ENCODE measurements at regions not wholly inside any gene's neighbourhood (a gene's known extent, or its start where the extent isn't known, plus 50 kb on each side); places are given as distances from the start of the nearest gene placed in this dataset.

- FAIRE-seq (no peak), DNase-seq (ENCODE audit: insufficient read length, low spot score) (no peak)
- TF ChIP-seq TAF1 (IDR thresholded peaks at IDR 0.05; ENCODE audit: low read depth, low read length), result no peak
- no peak for TF ChIP-seq SPI1 (IDR thresholded peaks at IDR 0.05; ENCODE audit: low read depth, low read length)
- TF ChIP-seq PAX5 (IDR thresholded peaks at IDR 0.05; ENCODE audit: insufficient read depth, low read length, severe bottlenecking), result no peak
- no peak for TF ChIP-seq POU2F2 (IDR thresholded peaks at IDR 0.05; ENCODE audit: low read depth, low read length)
- no peak for TF ChIP-seq POLR2A (IDR thresholded peaks at IDR 0.05; ENCODE audit: low read depth, low read length)
- no peak for TF ChIP-seq POLR2AphosphoS5 (IDR thresholded peaks at IDR 0.05; ENCODE audit: low read depth, low read length)
Observed at GRCh38 chr20:61163031-61163430, 89.0 kb upstream of the CDH4 start.

- DNase-seq (ENCODE audit: insufficient read length, low spot score) (no peak), FAIRE-seq (no peak)
- TF ChIP-seq TAF1 (IDR thresholded peaks at IDR 0.05; ENCODE audit: low read depth, low read length), result no peak
- TF ChIP-seq SPI1 (IDR thresholded peaks at IDR 0.05; ENCODE audit: low read depth, low read length), result no peak
- no peak for TF ChIP-seq POLR2AphosphoS5 (IDR thresholded peaks at IDR 0.05; ENCODE audit: low read depth, low read length)
- TF ChIP-seq PAX5 (IDR thresholded peaks at IDR 0.05; ENCODE audit: insufficient read depth, low read length, severe bottlenecking), result no peak
- no peak for TF ChIP-seq POLR2A (IDR thresholded peaks at IDR 0.05; ENCODE audit: low read depth, low read length)
- no peak for TF ChIP-seq POU2F2 (IDR thresholded peaks at IDR 0.05; ENCODE audit: low read depth, low read length)
Observed at GRCh38 chr20:61166324-61166723, 85.7 kb upstream of the CDH4 start.

- no peak for DNase-seq (ENCODE audit: insufficient read length, low spot score)
- TF ChIP-seq POU2F2 (IDR thresholded peaks at IDR 0.05; ENCODE audit: low read depth, low read length) (no peak), SPI1 (IDR thresholded peaks at IDR 0.05; ENCODE audit: low read depth, low read length) (no peak), POLR2AphosphoS5 (IDR thresholded peaks at IDR 0.05; ENCODE audit: low read depth, low read length) (no peak), POLR2A (IDR thresholded peaks at IDR 0.05; ENCODE audit: low read depth, low read length) (no peak), PAX5 (IDR thresholded peaks at IDR 0.05; ENCODE audit: insufficient read depth, low read length, severe bottlenecking) (no peak), TAF1 (IDR thresholded peaks at IDR 0.05; ENCODE audit: low read depth, low read length) (no peak)
- FAIRE-seq, result no peak
Observed at GRCh38 chr20:61168605-61169004, 83.5 kb upstream of the CDH4 start.

- FAIRE-seq (no peak), DNase-seq (ENCODE audit: insufficient read length, low spot score) (no peak)
- TF ChIP-seq POLR2AphosphoS5 (IDR thresholded peaks at IDR 0.05; ENCODE audit: low read depth, low read length), result no peak
- TF ChIP-seq TAF1 (IDR thresholded peaks at IDR 0.05; ENCODE audit: low read depth, low read length), result no peak
- TF ChIP-seq POLR2A (IDR thresholded peaks at IDR 0.05; ENCODE audit: low read depth, low read length), result no peak
- TF ChIP-seq POU2F2 (IDR thresholded peaks at IDR 0.05; ENCODE audit: low read depth, low read length), result no peak
- TF ChIP-seq PAX5 (IDR thresholded peaks at IDR 0.05; ENCODE audit: insufficient read depth, low read length, severe bottlenecking), result no peak
- no peak for TF ChIP-seq SPI1 (IDR thresholded peaks at IDR 0.05; ENCODE audit: low read depth, low read length)
Observed at GRCh38 chr20:61169874-61170273, 82.2 kb upstream of the CDH4 start.

DNA sequence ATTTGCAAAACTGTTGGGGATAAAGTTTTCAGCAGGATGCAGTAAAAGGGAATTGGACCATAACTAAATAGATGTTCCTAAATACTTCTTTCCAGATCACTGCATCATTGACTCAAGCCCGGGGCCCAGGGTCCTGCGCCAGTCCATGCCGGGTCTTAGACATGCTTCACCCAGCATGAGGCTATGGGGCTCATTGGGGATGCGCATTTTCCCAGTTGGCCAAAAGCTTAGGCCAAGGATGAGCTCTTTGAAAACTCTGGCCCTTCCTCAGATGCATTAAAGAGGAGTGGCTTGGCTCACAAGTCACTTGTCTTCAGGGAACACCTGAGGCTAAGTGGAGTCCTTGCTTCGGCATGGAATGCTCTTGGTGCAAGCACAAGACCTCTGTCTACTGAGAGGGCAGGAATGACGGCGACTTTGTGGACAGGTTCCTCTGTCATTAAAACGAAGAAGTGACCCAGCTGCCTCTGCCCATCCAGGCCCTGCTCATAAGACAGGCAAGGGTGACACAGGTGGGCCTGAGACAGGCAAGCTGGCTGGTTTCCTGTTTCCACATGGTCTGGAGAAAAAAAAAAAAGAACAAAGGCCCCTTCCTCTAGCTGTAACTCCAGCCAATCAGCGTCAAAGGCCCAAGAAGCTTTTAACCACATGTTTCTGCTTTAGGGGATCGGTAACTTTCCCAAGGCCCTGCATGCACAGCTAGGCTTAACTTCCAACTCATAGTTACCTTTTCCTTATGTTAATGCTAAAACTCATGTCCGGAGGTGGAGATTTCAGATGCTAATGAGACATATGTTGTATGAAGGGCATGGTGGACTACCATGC, 81.4 kb upstream of the CDH4 start:
- TF ChIP-seq POLR2A (IDR thresholded peaks at IDR 0.05; ENCODE audit: low read depth, low read length) (no peak), TAF1 (IDR thresholded peaks at IDR 0.05; ENCODE audit: low read depth, low read length) (no peak), POU2F2 (IDR thresholded peaks at IDR 0.05; ENCODE audit: low read depth, low read length) (no peak), PAX5 (IDR thresholded peaks at IDR 0.05; ENCODE audit: insufficient read depth, low read length, severe bottlenecking) (no peak), POLR2AphosphoS5 (IDR thresholded peaks at IDR 0.05; ENCODE audit: low read depth, low read length) (no peak), SPI1 (IDR thresholded peaks at IDR 0.05; ENCODE audit: low read depth, low read length) (no peak)
- FAIRE-seq, result no peak
- DNase-seq (ENCODE audit: insufficient read length, low spot score), result no peak

GRCh38 chr20:61173267-61173666, 78.8 kb upstream of the CDH4 start:
- TF ChIP-seq TAF1 (IDR thresholded peaks at IDR 0.05; ENCODE audit: low read depth, low read length), result no peak
- TF ChIP-seq POLR2AphosphoS5 (IDR thresholded peaks at IDR 0.05; ENCODE audit: low read depth, low read length), result no peak
- no peak for TF ChIP-seq POLR2A (IDR thresholded peaks at IDR 0.05; ENCODE audit: low read depth, low read length)
- TF ChIP-seq PAX5 (IDR thresholded peaks at IDR 0.05; ENCODE audit: insufficient read depth, low read length, severe bottlenecking), result no peak
- no peak for TF ChIP-seq POU2F2 (IDR thresholded peaks at IDR 0.05; ENCODE audit: low read depth, low read length)
- no peak for TF ChIP-seq SPI1 (IDR thresholded peaks at IDR 0.05; ENCODE audit: low read depth, low read length)
- FAIRE-seq, result no peak
- no peak for DNase-seq (ENCODE audit: insufficient read length, low spot score)

DNA sequence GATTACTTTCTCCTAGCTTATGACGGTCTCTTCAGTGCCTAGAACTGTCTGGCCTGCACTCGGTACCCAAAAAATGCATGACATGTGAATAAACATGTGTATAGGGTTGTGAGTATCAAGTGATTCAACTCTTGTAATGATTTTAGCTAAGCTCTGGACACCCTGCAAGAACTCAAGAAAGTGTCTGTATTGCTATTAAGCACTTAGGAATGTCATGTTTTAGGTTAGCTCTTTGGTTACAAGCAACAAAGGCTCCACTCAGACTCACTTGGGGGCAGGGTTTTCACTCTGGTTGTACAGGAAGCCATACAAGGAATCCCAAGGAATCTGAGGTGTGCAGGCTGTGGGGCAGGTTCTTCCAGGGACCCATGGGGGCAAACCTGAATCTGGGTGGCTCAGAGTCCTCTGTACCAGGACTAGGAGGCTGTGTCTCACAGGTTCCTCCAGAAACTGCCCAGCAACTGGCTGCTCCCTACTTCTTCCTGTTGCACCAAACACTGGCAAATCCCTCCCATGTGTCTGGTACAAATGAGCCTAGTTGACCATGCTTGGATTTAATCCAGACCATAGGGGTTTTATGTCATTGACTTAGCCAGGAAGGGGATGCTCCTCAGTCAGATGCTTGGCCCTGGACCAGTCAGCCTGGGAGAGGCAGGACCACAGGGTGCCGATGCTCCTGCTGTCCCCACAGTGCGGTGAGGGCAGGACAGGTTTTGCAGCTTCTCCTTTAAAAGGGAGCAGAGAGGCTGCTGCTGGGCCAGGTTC, 77.9 kb upstream of the CDH4 start:
- no peak for TF ChIP-seq POLR2A (IDR thresholded peaks at IDR 0.05; ENCODE audit: low read depth, low read length)
- TF ChIP-seq SPI1 (IDR thresholded peaks at IDR 0.05; ENCODE audit: low read depth, low read length), result no peak
- no peak for TF ChIP-seq POU2F2 (IDR thresholded peaks at IDR 0.05; ENCODE audit: low read depth, low read length)
- TF ChIP-seq PAX5 (IDR thresholded peaks at IDR 0.05; ENCODE audit: insufficient read depth, low read length, severe bottlenecking), result no peak
- TF ChIP-seq TAF1 (IDR thresholded peaks at IDR 0.05; ENCODE audit: low read depth, low read length), result no peak
- TF ChIP-seq POLR2AphosphoS5 (IDR thresholded peaks at IDR 0.05; ENCODE audit: low read depth, low read length), result no peak
- FAIRE-seq, result no peak
- no peak for DNase-seq (ENCODE audit: insufficient read length, low spot score)

DNA sequence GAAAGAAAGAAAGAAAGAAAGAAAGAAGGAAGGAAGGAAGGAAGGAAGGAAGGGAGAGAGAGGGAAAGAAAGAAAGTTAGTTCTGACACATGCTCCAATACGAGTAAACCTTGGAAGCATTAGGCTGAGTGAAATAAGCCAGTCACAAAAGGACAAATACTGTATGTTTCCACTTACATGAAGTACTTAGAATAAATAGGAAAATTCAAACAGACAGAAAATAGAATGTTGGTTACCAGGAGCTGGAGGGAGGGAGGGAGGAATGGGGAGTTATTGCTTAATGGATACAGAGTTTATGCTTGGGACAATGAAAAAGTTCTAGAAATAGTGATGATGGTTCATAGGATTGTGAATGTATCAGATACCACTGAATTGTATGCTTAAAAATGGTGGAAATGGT, 75.2 kb upstream of the CDH4 start:
- FAIRE-seq (no peak), DNase-seq (ENCODE audit: insufficient read length, low spot score) (no peak)
- TF ChIP-seq TAF1 (IDR thresholded peaks at IDR 0.05; ENCODE audit: low read depth, low read length), result no peak
- TF ChIP-seq PAX5 (IDR thresholded peaks at IDR 0.05; ENCODE audit: insufficient read depth, low read length, severe bottlenecking), result no peak
- TF ChIP-seq POU2F2 (IDR thresholded peaks at IDR 0.05; ENCODE audit: low read depth, low read length), result no peak
- no peak for TF ChIP-seq POLR2AphosphoS5 (IDR thresholded peaks at IDR 0.05; ENCODE audit: low read depth, low read length)
- TF ChIP-seq SPI1 (IDR thresholded peaks at IDR 0.05; ENCODE audit: low read depth, low read length), result no peak

- TF ChIP-seq POU2F2 (IDR thresholded peaks at IDR 0.05; ENCODE audit: low read depth, low read length), result no peak
- TF ChIP-seq PAX5 (IDR thresholded peaks at IDR 0.05; ENCODE audit: insufficient read depth, low read length, severe bottlenecking), result no peak
- no peak for TF ChIP-seq TAF1 (IDR thresholded peaks at IDR 0.05; ENCODE audit: low read depth, low read length)
- TF ChIP-seq POLR2A (IDR thresholded peaks at IDR 0.05; ENCODE audit: low read depth, low read length), result no peak
- DNase-seq (ENCODE audit: insufficient read length, low spot score) (no peak), FAIRE-seq (no peak)
Observed at GRCh38 chr20:61178551-61179071, 73.5 kb upstream of the CDH4 start.

All from GM12891 (cell line).